ENCODE measurements at regions not wholly inside any gene's neighbourhood (a gene's known extent, or its start where the extent isn't known, plus 50 kb on each side); places are given as distances from the start of the nearest gene placed in this dataset.

GRCh38 chr14:84965279-84965678 is 564.7 kb upstream of the FLRT2 start:
- no peak for TF ChIP-seq POLR2AphosphoS5 (IDR thresholded peaks at IDR 0.05; ENCODE audit: low read depth)
- TF ChIP-seq CTCF (IDR thresholded peaks at IDR 0.05; ENCODE audit: insufficient read depth, low read length): no peak
- no peak for TF ChIP-seq REST (IDR thresholded peaks at IDR 0.05; ENCODE audit: insufficient replicate concordance, low read depth)
- no peak for TF ChIP-seq GABPA (IDR thresholded peaks at IDR 0.05; ENCODE audit: low read depth)
- no peak for TF ChIP-seq SPI1 (IDR thresholded peaks at IDR 0.05; ENCODE audit: borderline replicate concordance, low read depth)
